ENCODE measurements at regions not wholly inside any gene's neighbourhood (a gene's known extent, or its start where the extent isn't known, plus 50 kb on each side); places are given as distances from the start of the nearest gene placed in this dataset.

DNA sequence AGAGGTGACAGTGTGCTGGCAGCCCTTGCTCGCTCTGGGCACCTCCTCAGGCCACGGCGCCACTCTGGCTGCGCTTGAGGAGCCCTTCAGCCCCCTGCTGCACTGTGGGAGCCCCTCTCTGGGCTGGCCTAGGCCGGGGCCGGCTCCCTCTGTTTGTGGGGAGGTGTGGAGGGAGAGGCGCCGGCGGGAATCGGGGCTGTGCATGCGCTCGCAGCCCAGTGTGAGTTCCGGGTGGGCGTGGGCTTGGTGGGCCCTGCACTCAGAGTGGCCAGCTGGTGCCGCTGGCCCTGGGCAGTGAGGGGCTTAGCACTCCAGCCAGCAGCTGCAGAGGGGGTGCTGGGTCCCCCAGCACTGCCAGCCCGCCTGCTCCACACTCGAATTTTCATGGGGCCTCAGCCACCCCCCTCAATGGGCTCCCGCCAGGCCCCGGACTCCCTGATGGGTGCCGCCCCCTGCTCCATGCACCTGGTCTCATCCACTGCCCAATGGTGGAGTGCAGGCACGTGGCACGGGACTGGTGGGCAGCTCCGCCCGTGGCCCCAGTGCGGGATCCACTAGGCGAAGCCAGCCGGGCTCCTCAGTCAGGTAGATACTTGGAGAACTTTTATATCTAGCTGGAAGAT lies 96.7 kb upstream of the BET1 start:
- Histone ChIP-seq H3K4me3 (ENCODE audit: low read length) (no peak overlapping the region), H3K9me3 (ENCODE audit: control insufficient read depth, insufficient read depth, low read length) (no peaks in the 10 kb centered on the region), H3K27ac (ENCODE audit: low read length) (no peak overlapping the region), H3K27me3 (ENCODE audit: control insufficient read depth, insufficient read depth, low read length) (peaks cover 2% of the 10 kb centered on the region), H3K4me1 (ENCODE audit: control insufficient read depth, insufficient read depth, low read length) (no peaks in the 10 kb centered on the region), H3K36me3 (ENCODE audit: control insufficient read depth, insufficient read depth, low read length) (no peaks in the 10 kb centered on the region)
- Mint-ChIP-seq H3K4me3 (no peak overlapping the region), H3K4me1 (no peaks in the 10 kb centered on the region), H3K27ac (no peak overlapping the region), H3K9me3 (peaks cover 0 to 2% of the 10 kb centered on the region in 2 donors), H3K36me3 (no peaks in the 10 kb centered on the region), H3K27me3 (ENCODE audit: low read depth in 2 of 2) (peaks cover 3 to 31% of the 10 kb centered on the region in 2 donors)
- DNase-seq (no peak), ATAC-seq (no peak)
- intact Hi-C loops (cut with micrococcal nuclease), result no loop called here
- whole genome bisulfite sequencing (ENCODE audit: insufficient coverage), result 92% methylated on average over 27 of the region's 27 CpGs
- TF ChIP-seq CTCF (IDR thresholded peaks at IDR 0.05), result no peak

DNA sequence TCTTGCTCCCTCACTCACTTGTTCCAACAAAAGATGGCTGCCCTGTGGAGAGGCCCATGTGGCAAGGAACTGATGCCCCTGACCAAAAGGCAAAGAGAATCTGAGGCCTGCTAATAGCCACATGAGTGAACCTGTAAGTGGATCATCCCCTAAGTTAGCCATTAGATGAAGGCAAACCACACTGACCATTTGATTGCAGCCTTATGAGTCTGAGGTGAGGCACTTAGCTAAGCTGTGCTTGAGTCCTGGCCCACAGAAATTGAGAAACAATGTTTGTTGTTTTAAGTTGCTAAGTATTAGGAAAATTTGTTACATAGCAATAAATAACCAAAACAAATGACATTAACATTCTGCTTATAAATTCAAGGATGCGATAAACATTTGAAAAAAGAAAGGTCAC lies 100.1 kb upstream of the BET1 start:
- no peak overlapping the region for H3K27ac Mint-ChIP-seq
- intact Hi-C loops (cut with micrococcal nuclease), result no loop called here
- no peaks in the 10 kb centered on the region for H3K36me3 ChIP-seq (ENCODE audit: control insufficient read depth, insufficient read depth, low read length)
- TF ChIP-seq CTCF (IDR thresholded peaks at IDR 0.05), result no peak
- no peak for ATAC-seq
- H3K4me1 Mint-ChIP-seq, result no peaks in the 10 kb centered on the region
- no peaks in the 10 kb centered on the region for H3K9me3 ChIP-seq (ENCODE audit: control insufficient read depth, insufficient read depth, low read length)
- no CpG with 5 or more reads among the region's 1 CpG for WGBS (ENCODE audit: insufficient coverage)
- H3K36me3 Mint-ChIP-seq, result no peaks in the 10 kb centered on the region
- no peaks in the 10 kb centered on the region for H3K4me1 ChIP-seq (ENCODE audit: control insufficient read depth, insufficient read depth, low read length)
- H3K4me3 Mint-ChIP-seq, result no peak overlapping the region
- H3K4me3 ChIP-seq (ENCODE audit: low read length), result no peak overlapping the region
- no peak overlapping the region for H3K27ac ChIP-seq (ENCODE audit: low read length)
- no peaks in the 10 kb centered on the region for H3K27me3 ChIP-seq (ENCODE audit: control insufficient read depth, insufficient read depth, low read length)
- H3K27me3 Mint-ChIP-seq (ENCODE audit: low read depth in 2 of 2), result peaks cover 6 to 18% of the 10 kb centered on the region in 2 donors
- H3K9me3 Mint-ChIP-seq, result peaks cover 0 to 2% of the 10 kb centered on the region in 2 donors
- no peak for DNase-seq

- Histone ChIP-seq H3K4me1 (ENCODE audit: control insufficient read depth, insufficient read depth, low read length) (no peaks in the 10 kb centered on the region), H3K36me3 (ENCODE audit: control insufficient read depth, insufficient read depth, low read length) (no peaks in the 10 kb centered on the region), H3K4me3 (ENCODE audit: low read length) (no peak overlapping the region), H3K27ac (ENCODE audit: low read length) (no peak overlapping the region), H3K9me3 (ENCODE audit: control insufficient read depth, insufficient read depth, low read length) (no peaks in the 10 kb centered on the region), H3K27me3 (ENCODE audit: control insufficient read depth, insufficient read depth, low read length) (peaks cover 2% of the 10 kb centered on the region)
- Mint-ChIP-seq H3K9me3 (no peaks in the 10 kb centered on the region), H3K4me3 (no peak overlapping the region), H3K27me3 (ENCODE audit: low read depth in 2 of 2) (peaks cover 9% of the 10 kb centered on the region in 2 donors), H3K36me3 (no peaks in the 10 kb centered on the region), H3K4me1 (no peaks in the 10 kb centered on the region), H3K27ac (no peak overlapping the region)
- intact Hi-C loops (cut with micrococcal nuclease), result no loop called here
- DNase-seq (no peak), ATAC-seq (no peak)
- no peak for TF ChIP-seq CTCF (IDR thresholded peaks at IDR 0.05)
- WGBS (ENCODE audit: insufficient coverage), result 92% methylated on average over 4 of the region's 5 CpGs
Measured at GRCh38 chr7:94109556-94109955, 105.4 kb upstream of the BET1 start.

DNA sequence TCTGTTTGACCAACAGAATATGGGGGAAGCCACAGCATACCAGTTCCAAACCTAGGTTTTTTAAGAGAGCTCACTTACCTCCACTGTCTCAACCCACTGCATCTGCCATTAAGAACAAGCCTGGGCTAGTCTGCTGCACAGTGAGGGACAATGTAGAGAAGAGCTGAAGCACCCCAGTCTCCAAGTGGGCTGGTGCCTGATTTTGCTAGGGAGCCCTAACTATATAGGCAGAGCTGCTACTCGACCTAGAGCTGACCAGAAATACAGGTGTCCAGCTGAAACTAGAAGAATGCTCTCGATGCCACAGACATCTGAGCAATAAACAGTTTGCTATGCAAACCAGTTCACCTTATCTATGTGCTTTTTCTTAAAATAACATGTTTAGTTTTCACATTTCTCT lies 106.9 kb upstream of the BET1 start:
- no peaks in the 10 kb centered on the region for H3K9me3 Mint-ChIP-seq
- Histone ChIP-seq H3K27ac (ENCODE audit: low read length) (no peak overlapping the region), H3K4me1 (ENCODE audit: control insufficient read depth, insufficient read depth, low read length) (no peaks in the 10 kb centered on the region), H3K36me3 (ENCODE audit: control insufficient read depth, insufficient read depth, low read length) (no peaks in the 10 kb centered on the region), H3K27me3 (ENCODE audit: control insufficient read depth, insufficient read depth, low read length) (peaks cover 2% of the 10 kb centered on the region), H3K4me3 (ENCODE audit: low read length) (no peak overlapping the region), H3K9me3 (ENCODE audit: control insufficient read depth, insufficient read depth, low read length) (no peaks in the 10 kb centered on the region)
- ATAC-seq (no peak), DNase-seq (no peak)
- 68% methylated on average over 2 of the region's 2 CpGs for WGBS (ENCODE audit: insufficient coverage)
- intact Hi-C loops (cut with micrococcal nuclease), result no loop called here
- no peak for TF ChIP-seq CTCF (IDR thresholded peaks at IDR 0.05)
- H3K27me3 Mint-ChIP-seq (ENCODE audit: low read depth in 2 of 2), result peaks cover 7 to 9% of the 10 kb centered on the region in 2 donors
- H3K4me1 Mint-ChIP-seq, result no peaks in the 10 kb centered on the region
- no peak overlapping the region for H3K4me3 Mint-ChIP-seq
- no peak overlapping the region for H3K27ac Mint-ChIP-seq
- H3K36me3 Mint-ChIP-seq, result no peaks in the 10 kb centered on the region

Data from natural killer cell (primary cell).